Activated naive CD4-positive, alpha-beta T cell treated with anti-CD3 and anti-CD28 coated beads, Interleukin-2, amount 50 U/mL, for 16 hours (primary cell): ENCODE measurements at regions not wholly inside any gene's neighbourhood (a gene's known extent, or its start where the extent isn't known, plus 50 kb on each side); places are given as distances from the start of the nearest gene placed in this dataset.

ENCODE experiments used
- DNase-seq: peaks from one replicate; pipeline ENCODE4 v3.0.0-alpha.2; 2020

GRCh38 chr2:42928692-42929545, 136.5 kb upstream of the HAAO start:
- no peak for DNase-seq

- no peak for DNase-seq
Observed at GRCh38 chr2:42928161-42928691, 135.8 kb upstream of the HAAO start.

- no peak for DNase-seq
Observed at GRCh38 chr2:42927334-42928160, 135.2 kb upstream of the HAAO start.

- DNase-seq, result no peak
Observed at GRCh38 chr2:42926434-42927333, 134.3 kb upstream of the HAAO start.

GRCh38 chr2:42925742-42926433, 133.5 kb upstream of the HAAO start:
- no peak for DNase-seq

- DNase-seq, result no peak
Observed at GRCh38 chr2:42924418-42924886, 132.1 kb upstream of the HAAO start.

- no peak for DNase-seq
Observed at GRCh38 chr2:42923580-42924417, 131.4 kb upstream of the HAAO start.

GRCh38 chr2:42922790-42923579, 130.6 kb upstream of the HAAO start:
- no peak for DNase-seq

- no peak for DNase-seq
Observed at GRCh38 chr2:42922293-42922692, 129.9 kb upstream of the HAAO start.

GRCh38 chr2:42921721-42922120, 129.3 kb upstream of the HAAO start:
- no peak for DNase-seq

GRCh38 chr2:42921147-42921520, 128.8 kb upstream of the HAAO start:
- DNase-seq, result no peak

- DNase-seq, result no peak
Observed at GRCh38 chr2:42920446-42921146, 128.2 kb upstream of the HAAO start.

GRCh38 chr2:42918671-42919318, 126.4 kb upstream of the HAAO start:
- no peak for DNase-seq

- DNase-seq, result no peak
Observed at GRCh38 chr2:42918041-42918440, 125.7 kb upstream of the HAAO start.

GRCh38 chr2:42917425-42917927, 125.1 kb upstream of the HAAO start:
- DNase-seq, result no peak

GRCh38 chr2:42916324-42916723, 123.9 kb upstream of the HAAO start:
- DNase-seq, result no peak

- DNase-seq, result no peak
Observed at GRCh38 chr2:42914860-42915259, 122.5 kb upstream of the HAAO start.

- DNase-seq, result no peak
Observed at GRCh38 chr2:42914314-42914713, 121.9 kb upstream of the HAAO start.
